Activated B cell treated with CpG ODN at 0.5 μM for 24 hours (primary cell): ENCODE measurements at regions not wholly inside any gene's neighbourhood (a gene's known extent, or its start where the extent isn't known, plus 50 kb on each side); places are given as distances from the start of the nearest gene placed in this dataset.

Experiments used
- ATAC-seq: fragments of 200-7000 bp; cut with Tn5 transposase; one replicate; pipeline ENCODE4 v1.10.0; 2021; ENCODE audit warnings: low read depth, mild to moderate bottlenecking, moderate library complexity
- CTCF ChIA-PET: fragments of 350-600 bp; sonication (Branson Sonifier 250); formaldehyde crosslinking; loops from one replicate; lab custom pipeline; 2021; ENCODE audit warnings: antibody characterized with exemption; lab: Charles Lee
- POLR2A ChIA-PET: fragments of 350-600 bp; sonication (Branson Sonifier 250); formaldehyde crosslinking; loops from one replicate; lab custom pipeline; 2021; ENCODE audit warnings: antibody characterized with exemption; lab: Charles Lee
- DNase-seq: peaks from one replicate; pipeline ENCODE4 v3.0.0; 2022
- H3K27ac Mint-ChIP-seq: one replicate; pipeline ENCODE4 v1.8.0; 2020; ENCODE audit warnings: mixed read lengths
- H3K27me3 Mint-ChIP-seq: one replicate; pipeline ENCODE4 v1.8.0; 2021; ENCODE audit warnings: mixed read lengths
- H3K36me3 Mint-ChIP-seq: one replicate; pipeline ENCODE4 v1.8.0; 2021; ENCODE audit warnings: low read depth, mixed read lengths
- H3K4me1 Mint-ChIP-seq: one replicate; pipeline ENCODE4 v1.8.0; 2021; ENCODE audit warnings: mixed read lengths
- H3K4me3 Mint-ChIP-seq: one replicate; pipeline ENCODE4 v1.8.0; 2020; ENCODE audit warnings: mild to moderate bottlenecking, mixed read lengths
- H3K9me3 Mint-ChIP-seq: one replicate; pipeline ENCODE4 v1.8.0; 2020; ENCODE audit warnings: mixed read lengths
- intact Hi-C: fragments of 100-400 bp; cut with micrococcal nuclease; formaldehyde crosslinking; loops from one replicate; pipeline ENCODE4 v1.15.1; 2024
- TF ChIP-seq, protein P1 (sequence below): fragments of 200-600 bp; IDR thresholded peaks from one replicate; pipeline ENCODE4 v1.8.0; 2022; ENCODE audit warnings: antibody characterized with exemption, mild to moderate bottlenecking

DNA sequence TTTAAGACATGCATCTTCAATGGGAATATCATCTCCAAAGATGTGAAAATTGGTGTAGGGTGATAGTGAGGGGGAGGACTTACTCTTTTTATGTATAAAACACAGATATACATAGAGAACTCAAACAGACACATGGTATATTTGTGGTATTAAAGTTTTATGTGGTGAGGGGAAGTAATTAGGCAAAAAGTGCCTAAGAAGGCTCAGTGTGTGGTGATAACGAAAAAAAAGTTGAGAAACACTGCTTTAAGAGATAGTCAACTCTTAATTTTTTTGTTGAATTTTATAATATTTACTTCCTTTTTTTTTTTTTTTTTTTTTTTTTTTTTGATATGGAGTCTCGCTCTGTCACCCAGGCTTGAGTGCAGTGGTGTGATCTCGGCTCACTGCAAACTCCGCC is 174.2 kb upstream of the FRMD4B start:
- H3K27ac Mint-ChIP-seq = no peak overlapping the region
- no peak overlapping the region for H3K4me3 Mint-ChIP-seq

DNA sequence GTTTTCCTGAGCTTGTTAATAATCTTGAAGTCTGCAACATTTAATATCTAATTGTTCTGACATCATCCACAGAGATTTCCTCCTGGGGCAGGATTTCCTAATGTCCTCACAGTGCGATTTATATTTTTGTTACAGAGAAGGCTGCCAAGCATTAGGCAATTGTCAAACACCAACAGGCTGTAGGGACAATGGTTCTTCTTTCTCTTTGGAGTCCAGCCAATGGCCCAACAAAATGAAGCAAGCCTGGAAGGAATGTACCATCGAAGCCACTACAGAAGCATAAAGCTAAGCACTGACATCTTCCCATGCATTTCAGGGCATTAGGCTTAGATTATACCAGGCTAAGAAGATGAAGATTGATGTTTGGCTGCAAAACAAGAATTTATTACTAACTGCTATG is 173.0 kb upstream of the FRMD4B start:
- no peaks in the 10 kb centered on the region for H3K4me1 Mint-ChIP-seq
- intact Hi-C loops = no loop called here
- no peak overlapping the region for H3K4me3 Mint-ChIP-seq
- TF ChIP-seq, protein P1, sequence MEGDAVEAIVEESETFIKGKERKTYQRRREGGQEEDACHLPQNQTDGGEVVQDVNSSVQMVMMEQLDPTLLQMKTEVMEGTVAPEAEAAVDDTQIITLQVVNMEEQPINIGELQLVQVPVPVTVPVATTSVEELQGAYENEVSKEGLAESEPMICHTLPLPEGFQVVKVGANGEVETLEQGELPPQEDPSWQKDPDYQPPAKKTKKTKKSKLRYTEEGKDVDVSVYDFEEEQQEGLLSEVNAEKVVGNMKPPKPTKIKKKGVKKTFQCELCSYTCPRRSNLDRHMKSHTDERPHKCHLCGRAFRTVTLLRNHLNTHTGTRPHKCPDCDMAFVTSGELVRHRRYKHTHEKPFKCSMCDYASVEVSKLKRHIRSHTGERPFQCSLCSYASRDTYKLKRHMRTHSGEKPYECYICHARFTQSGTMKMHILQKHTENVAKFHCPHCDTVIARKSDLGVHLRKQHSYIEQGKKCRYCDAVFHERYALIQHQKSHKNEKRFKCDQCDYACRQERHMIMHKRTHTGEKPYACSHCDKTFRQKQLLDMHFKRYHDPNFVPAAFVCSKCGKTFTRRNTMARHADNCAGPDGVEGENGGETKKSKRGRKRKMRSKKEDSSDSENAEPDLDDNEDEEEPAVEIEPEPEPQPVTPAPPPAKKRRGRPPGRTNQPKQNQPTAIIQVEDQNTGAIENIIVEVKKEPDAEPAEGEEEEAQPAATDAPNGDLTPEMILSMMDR = no peak
- ATAC-seq (no peak), DNase-seq (no peak)
- H3K27ac Mint-ChIP-seq = no peak overlapping the region
- peaks cover 2% of the 10 kb centered on the region for H3K9me3 Mint-ChIP-seq
- H3K27me3 Mint-ChIP-seq = no peaks in the 10 kb centered on the region
- H3K36me3 Mint-ChIP-seq = no peaks in the 10 kb centered on the region
- POLR2A ChIA-PET = no interaction called here
- CTCF ChIA-PET = no interaction called here

More for the DNA sequence above, 174.2 kb upstream of the FRMD4B start:
- ChIA-PET CTCF (no interaction called here), POLR2A (no interaction called here)
- Mint-ChIP-seq H3K27me3 (no peaks in the 10 kb centered on the region), H3K9me3 (peaks cover 2% of the 10 kb centered on the region), H3K4me1 (no peaks in the 10 kb centered on the region), H3K36me3 (no peaks in the 10 kb centered on the region)
- intact Hi-C loops = no loop called here
- DNase-seq (no peak), ATAC-seq (no peak)
- TF ChIP-seq, protein P1 = no peak

DNA sequence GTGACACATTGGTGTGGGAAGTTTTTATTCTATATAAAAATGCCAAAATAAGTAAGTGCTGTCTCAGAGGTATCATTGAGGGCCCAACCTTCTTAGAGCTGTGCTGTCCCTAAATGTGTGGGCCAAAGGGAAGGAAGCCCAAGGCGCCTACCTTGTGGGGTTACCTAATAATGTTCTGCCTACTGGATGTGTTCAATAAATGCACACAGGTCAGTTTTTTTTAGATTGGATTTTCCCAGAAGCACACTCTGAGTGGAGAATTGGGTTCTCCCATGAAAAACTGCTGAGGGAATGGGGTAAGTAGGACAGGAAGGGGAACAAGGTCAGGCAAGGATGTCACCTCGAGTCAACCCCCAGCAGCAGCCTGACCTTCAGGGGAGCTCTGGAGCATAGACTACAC is 168.7 kb upstream of the FRMD4B start:
- Mint-ChIP-seq H3K27me3 (no peaks in the 10 kb centered on the region), H3K4me1 (no peaks in the 10 kb centered on the region), H3K4me3 (no peak overlapping the region), H3K27ac (no peak overlapping the region), H3K36me3 (no peaks in the 10 kb centered on the region), H3K9me3 (peaks cover 2% of the 10 kb centered on the region)
- CTCF ChIA-PET = no interaction called here
- TF ChIP-seq, protein P1 = no peak
- intact Hi-C loops = no loop called here
- POLR2A ChIA-PET = no interaction called here
- ATAC-seq (no peak), DNase-seq (no peak)

DNA sequence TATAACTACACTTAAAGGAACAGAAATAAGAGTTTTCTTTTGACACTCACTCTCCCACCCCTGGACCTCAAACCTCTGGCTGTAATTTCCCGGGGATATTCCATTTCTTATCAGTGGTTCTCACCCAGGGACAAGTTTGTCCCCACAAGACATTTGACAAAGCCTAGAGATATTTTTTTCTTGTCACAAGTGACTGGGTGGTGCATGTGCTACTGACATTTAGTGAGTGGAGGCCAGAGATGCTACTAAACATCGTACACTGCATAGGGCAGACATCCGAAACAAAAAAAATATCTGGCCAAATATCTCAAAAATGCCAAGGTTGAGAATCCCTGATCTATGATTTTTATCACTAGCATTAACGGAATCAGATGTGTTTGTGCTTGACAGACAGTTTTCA is 168.0 kb upstream of the FRMD4B start:
- POLR2A ChIA-PET = no interaction called here
- H3K4me1 Mint-ChIP-seq = no peaks in the 10 kb centered on the region
- CTCF ChIA-PET = no interaction called here
- H3K27ac Mint-ChIP-seq = no peak overlapping the region
- intact Hi-C loops = no loop called here
- H3K36me3 Mint-ChIP-seq = no peaks in the 10 kb centered on the region
- TF ChIP-seq, protein P1 = no peak
- H3K27me3 Mint-ChIP-seq = no peaks in the 10 kb centered on the region
- DNase-seq (no peak), ATAC-seq (no peak)
- peaks cover 2% of the 10 kb centered on the region for H3K9me3 Mint-ChIP-seq
- H3K4me3 Mint-ChIP-seq = no peak overlapping the region

DNA sequence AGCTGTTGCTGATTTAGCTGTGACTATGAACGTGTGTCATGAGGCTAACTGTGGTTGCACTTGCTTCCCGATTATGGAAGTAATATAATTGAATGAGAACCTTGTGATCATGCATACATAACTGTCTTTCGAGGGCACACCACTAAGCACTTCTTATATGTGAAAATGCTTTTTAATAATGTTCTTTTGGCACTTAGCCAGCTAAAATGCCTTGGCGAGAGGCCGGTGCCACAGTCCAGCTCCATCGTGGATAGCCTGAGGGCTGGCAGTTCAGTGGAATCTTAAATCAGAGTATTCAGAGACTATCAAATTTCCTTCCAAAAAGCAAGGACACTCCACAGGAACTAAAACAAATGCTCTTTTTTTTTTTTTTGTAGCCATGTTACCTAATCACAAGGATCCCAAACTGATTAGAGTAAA is 161.6 kb upstream of the FRMD4B start:
- ATAC-seq = no peak
- ChIA-PET POLR2A (no interaction called here), CTCF (no interaction called here)
- no peak for DNase-seq
- H3K9me3 Mint-ChIP-seq = no peaks in the 10 kb centered on the region
- H3K27me3 Mint-ChIP-seq = peaks cover 16% of the 10 kb centered on the region
- no peak overlapping the region for H3K4me3 Mint-ChIP-seq
- intact Hi-C loops = no loop called here
- H3K4me1 Mint-ChIP-seq = no peaks in the 10 kb centered on the region
- no peaks in the 10 kb centered on the region for H3K36me3 Mint-ChIP-seq
- TF ChIP-seq, protein P1 = no peak
- H3K27ac Mint-ChIP-seq = no peak overlapping the region
